OCI-LY7 (cell line): ENCODE measurements at regions not wholly inside any gene's neighbourhood (a gene's known extent, or its start where the extent isn't known, plus 50 kb on each side); places are given as distances from the start of the nearest gene placed in this dataset.

Source experiments
- BruUV-seq: library from RNA; stranded (reverse); fragments of 400-500 nt; replicated peaks from 2 replicates; lab custom pipeline; 2021; lab: Mats Ljungman, UMichigan
- CTCF ChIA-PET: fragments of 300-600 bp; sonication (Branson Sonifier 250); formaldehyde crosslinking; loops from one replicate; lab custom pipeline; 2022; ENCODE audit warnings: antibody characterized with exemption; ENCODE audit not compliant: unreplicated experiment; lab: Charles Lee
- POLR2A ChIA-PET: fragments of 300-600 bp; sonication (Branson Sonifier 250); formaldehyde crosslinking; loops from one replicate; lab custom pipeline; 2022; ENCODE audit warnings: antibody characterized with exemption; lab: Charles Lee
- DNase-seq: peaks from one replicate; pipeline ENCODE4 v3.0.0-alpha.2; 2015; ENCODE audit warnings: low spot score
- H2AFZ ChIP-seq: fragments of 200-600 bp; sonication (generic), shearing (Covaris generic); 2 replicates; pipeline ENCODE4 v1.6.1; 2014; ENCODE audit warnings: mild to moderate bottlenecking, antibody characterized with exemption, low read length, moderate library complexity
- H3K27ac ChIP-seq: fragments of 200-600 bp; sonication (generic); 2 replicates; pipeline ENCODE4 v1.5.1; 2014; ENCODE audit warnings: mixed run types, low read depth, mild to moderate bottlenecking, moderate library complexity, low read length, inconsistent platforms; ENCODE audit not compliant: poor library complexity, severe bottlenecking
- H3K36me3 ChIP-seq: fragments of 200-600 bp; sonication (generic); 2 replicates; pipeline ENCODE4 v1.6.1; 2014; ENCODE audit warnings: mild to moderate bottlenecking, antibody characterized with exemption, low read length, moderate library complexity, mixed read lengths; ENCODE audit not compliant: insufficient read depth
- H3K4me1 ChIP-seq: fragments of 200-600 bp; sonication (generic); 2 replicates; pipeline ENCODE4 v1.5.1; 2014; ENCODE audit warnings: mild to moderate bottlenecking, low read length; ENCODE audit not compliant: insufficient read depth, poor library complexity, severe bottlenecking
- H3K4me2 ChIP-seq: fragments of 200-600 bp; sonication (generic); 2 replicates; pipeline ENCODE4 v1.6.1; 2014; ENCODE audit warnings: mild to moderate bottlenecking, low read length
- H3K4me3 ChIP-seq: fragments of 200-600 bp; sonication (generic); 2 replicates; pipeline ENCODE4 v1.5.1; 2014; ENCODE audit warnings: mild to moderate bottlenecking, low read depth, low read length; ENCODE audit not compliant: poor library complexity, severe bottlenecking
- H3K79me2 ChIP-seq: fragments of 200-600 bp; sonication (generic); 2 replicates; pipeline ENCODE4 v1.6.1; 2016; ENCODE audit warnings: low read depth, mild to moderate bottlenecking, low read length, moderate library complexity, mixed read lengths; ENCODE audit not compliant: insufficient read depth
- H3K9me2 ChIP-seq: fragments of 200-600 bp; sonication (generic); 2 replicates; pipeline ENCODE4 v1.6.1; 2016; ENCODE audit warnings: mild to moderate bottlenecking, low read length, mixed read lengths; ENCODE audit not compliant: insufficient read depth
- H3K9me3 ChIP-seq: fragments of 200-600 bp; sonication (generic); 2 replicates; pipeline ENCODE4 v1.6.1; 2014; ENCODE audit warnings: mild to moderate bottlenecking, mixed run types, low read length, mixed read lengths
- H4K20me1 ChIP-seq: fragments of 200-600 bp; sonication (generic); 2 replicates; pipeline ENCODE4 v1.6.1; 2014; ENCODE audit warnings: mild to moderate bottlenecking, antibody characterized with exemption, low read length, moderate library complexity, mixed read lengths; ENCODE audit not compliant: insufficient read depth
- EZH2phosphoT487 ChIP-seq: fragments of 200-600 bp; sonication (generic); IDR thresholded peaks from 2 replicates; pipeline ENCODE4 v1.6.1; 2018; ENCODE audit warnings: low read depth, borderline replicate concordance, mild to moderate bottlenecking, mixed run types, antibody characterized with exemption, low read length, moderate library complexity, mixed read lengths
- intact Hi-C: fragments of 100-400 bp; cut with micrococcal nuclease; formaldehyde crosslinking; loops from one replicate; pipeline ENCODE4 v1.10.0; 2022; ENCODE audit not compliant: unreplicated experiment
- TF ChIP-seq, protein P1 (sequence below): fragments of 200-600 bp; sonication (generic); conservative IDR thresholded peaks from 2 replicates; pipeline ENCODE4 v1.5.1; 2014; ENCODE audit warnings: mild to moderate bottlenecking, antibody characterized with exemption, low read length, moderate library complexity, mixed read lengths

DNA sequence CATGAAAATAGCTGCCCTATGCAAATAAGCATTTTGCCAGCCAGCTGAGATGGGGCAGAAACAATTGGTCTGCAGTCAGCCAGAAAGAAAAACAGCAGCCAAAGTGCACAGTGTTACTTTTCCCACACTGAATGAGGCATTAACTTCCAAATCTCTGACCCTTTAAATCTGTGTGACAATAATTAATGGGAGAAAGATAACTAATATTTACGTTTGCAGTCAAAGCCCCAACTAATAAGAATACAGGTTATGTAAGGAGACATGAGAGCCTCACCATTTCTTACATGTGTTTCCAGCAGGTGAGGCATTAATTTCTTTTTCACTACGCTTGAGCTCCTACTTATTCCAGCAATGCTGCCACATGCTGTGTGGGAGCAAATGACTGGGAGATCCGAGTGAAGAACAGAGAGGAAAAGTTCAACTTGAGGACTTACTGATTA lies 339.0 kb downstream of the SATB2 start:
- DNase-seq: peak; percentile 14
- Histone ChIP-seq H4K20me1 (no peaks in the 10 kb centered on the region), H3K36me3 (no peaks in the 10 kb centered on the region; the same call in 1 of the 2 replicates), H3K4me3 (no peak overlapping the region), H3K9me3 (no peaks in the 10 kb centered on the region; the same call in 1 of the 2 replicates), H3K9me2 (no peaks in the 10 kb centered on the region), H3K4me1 (peaks cover 25% of the 10 kb centered on the region), H3K27ac (no peak overlapping the region), H3K4me2 (peak overlapping the region; percentile 45), H3K79me2 (no peaks in the 10 kb centered on the region), H2AFZ (peak overlapping the region; percentile 67; the same call in 1 of the 2 replicates)
- intact Hi-C loops: no loop called here
- no TSS peak for BruUV-seq
- POLR2A ChIA-PET: interaction anchor here (3.0 kb wide), 1 partner anchor 10 kb away, joined by 10 read pairs; no protein-coding TSS in a partner anchor
- TF ChIP-seq EZH2phosphoT487: no peak
- TF ChIP-seq, protein P1, sequence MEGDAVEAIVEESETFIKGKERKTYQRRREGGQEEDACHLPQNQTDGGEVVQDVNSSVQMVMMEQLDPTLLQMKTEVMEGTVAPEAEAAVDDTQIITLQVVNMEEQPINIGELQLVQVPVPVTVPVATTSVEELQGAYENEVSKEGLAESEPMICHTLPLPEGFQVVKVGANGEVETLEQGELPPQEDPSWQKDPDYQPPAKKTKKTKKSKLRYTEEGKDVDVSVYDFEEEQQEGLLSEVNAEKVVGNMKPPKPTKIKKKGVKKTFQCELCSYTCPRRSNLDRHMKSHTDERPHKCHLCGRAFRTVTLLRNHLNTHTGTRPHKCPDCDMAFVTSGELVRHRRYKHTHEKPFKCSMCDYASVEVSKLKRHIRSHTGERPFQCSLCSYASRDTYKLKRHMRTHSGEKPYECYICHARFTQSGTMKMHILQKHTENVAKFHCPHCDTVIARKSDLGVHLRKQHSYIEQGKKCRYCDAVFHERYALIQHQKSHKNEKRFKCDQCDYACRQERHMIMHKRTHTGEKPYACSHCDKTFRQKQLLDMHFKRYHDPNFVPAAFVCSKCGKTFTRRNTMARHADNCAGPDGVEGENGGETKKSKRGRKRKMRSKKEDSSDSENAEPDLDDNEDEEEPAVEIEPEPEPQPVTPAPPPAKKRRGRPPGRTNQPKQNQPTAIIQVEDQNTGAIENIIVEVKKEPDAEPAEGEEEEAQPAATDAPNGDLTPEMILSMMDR: no peak
- CTCF ChIA-PET: no interaction called here

DNA sequence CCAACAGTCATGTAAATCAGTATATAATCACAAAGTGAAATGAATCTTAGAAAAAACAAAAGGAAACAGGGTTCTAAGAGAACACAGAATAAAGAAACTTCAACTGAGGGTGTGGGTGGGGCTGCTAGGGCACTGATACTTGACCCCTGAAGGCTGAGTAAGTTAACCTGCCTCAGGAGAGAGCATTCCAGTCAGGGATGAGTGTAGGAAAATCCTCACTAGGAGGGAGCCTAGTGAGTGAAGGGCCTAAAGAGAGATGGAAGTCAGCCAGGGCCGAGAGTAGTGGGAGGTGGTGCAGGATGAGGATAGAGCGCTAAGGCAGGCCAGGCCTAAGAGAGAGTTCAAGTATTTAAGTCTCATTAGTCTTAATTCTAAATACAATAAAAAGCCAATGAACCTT lies 342.6 kb downstream of the SATB2 start:
- Histone ChIP-seq H3K9me2 (no peaks in the 10 kb centered on the region), H3K27ac (no peak overlapping the region), H4K20me1 (no peaks in the 10 kb centered on the region), H3K9me3 (no peaks in the 10 kb centered on the region; the same call in 1 of the 2 replicates), H3K4me1 (peaks cover 15% of the 10 kb centered on the region), H3K4me2 (no peak overlapping the region), H2AFZ (no peak overlapping the region), H3K79me2 (no peaks in the 10 kb centered on the region), H3K36me3 (no peaks in the 10 kb centered on the region; the same call in 1 of the 2 replicates), H3K4me3 (no peak overlapping the region)
- TF ChIP-seq, protein P1: no peak
- TF ChIP-seq EZH2phosphoT487: no peak
- DNase-seq: no peak
- POLR2A ChIA-PET: interaction anchor here (0.7 kb wide), 1 partner anchor 955 kb away, joined by 3 read pairs; no protein-coding TSS in a partner anchor
- intact Hi-C loops: no loop called here
- no TSS peak for BruUV-seq
- CTCF ChIA-PET: no interaction called here

DNA sequence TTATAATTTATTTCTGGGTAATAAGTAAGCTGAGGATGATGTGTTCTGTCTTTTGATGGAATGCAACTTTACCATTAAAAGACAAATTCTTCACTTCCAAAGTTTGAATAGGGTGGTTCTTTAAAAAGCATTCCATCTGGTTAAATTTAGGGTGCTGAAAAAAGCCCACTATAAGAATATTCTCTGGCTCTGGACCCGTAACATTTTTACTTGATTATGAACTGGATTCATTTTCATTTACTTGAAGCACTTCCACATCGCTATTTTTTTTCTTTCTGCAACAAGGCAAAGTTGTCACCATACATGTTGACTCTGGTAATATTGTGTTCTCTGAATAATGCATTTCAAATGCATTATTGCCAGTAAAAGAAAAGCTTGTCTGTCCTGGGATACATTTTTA lies 344.6 kb downstream of the SATB2 start:
- intact Hi-C loops: no loop called here
- CTCF ChIA-PET: no interaction called here
- BruUV-seq: no TSS peak

More for the DNA sequence above, 344.6 kb downstream of the SATB2 start:
- DNase-seq: no peak
- Histone ChIP-seq H3K79me2 (no peaks in the 10 kb centered on the region), H3K9me3 (no peaks in the 10 kb centered on the region), H3K27ac (no peak overlapping the region), H3K4me3 (no peak overlapping the region), H3K4me1 (peaks cover 1% of the 10 kb centered on the region), H3K9me2 (no peaks in the 10 kb centered on the region), H2AFZ (no peak overlapping the region), H4K20me1 (no peaks in the 10 kb centered on the region), H3K4me2 (no peak overlapping the region), H3K36me3 (no peaks in the 10 kb centered on the region)
- no peak for TF ChIP-seq EZH2phosphoT487
- TF ChIP-seq, protein P1: no peak
- POLR2A ChIA-PET: no interaction called here
